Upper lobe of right lung (tissue), 1 donor: ENCODE measurements at regions not wholly inside any gene's neighbourhood (a gene's known extent, or its start where the extent isn't known, plus 50 kb on each side); places are given as distances from the start of the nearest gene placed in this dataset.

Experiments used
- ATAC-seq: fragments of 200-7000 bp; cut with Tn5 transposase; one replicate; pipeline ENCODE4 v1.9.1; 2020; ENCODE audit warnings: mild to moderate bottlenecking, moderate library complexity
- DNase-seq: peaks from one replicate; pipeline ENCODE4 v3.0.0-alpha.2; 2020
- H3K27ac ChIP-seq: fragments of 200-600 bp; one replicate; pipeline ENCODE4 v1.8.0; 2022
- H3K27me3 ChIP-seq: fragments of 200-600 bp; one replicate; pipeline ENCODE4 v1.8.0; 2022; ENCODE audit warnings: mild to moderate bottlenecking
- H3K36me3 ChIP-seq: fragments of 200-600 bp; one replicate; pipeline ENCODE4 v1.8.0; 2022
- H3K4me1 ChIP-seq: fragments of 200-600 bp; one replicate; pipeline ENCODE4 v1.8.0; 2022
- H3K4me3 ChIP-seq: fragments of 200-600 bp; one replicate; pipeline ENCODE4 v1.8.0; 2022; ENCODE audit warnings: mild to moderate bottlenecking
- H3K9me3 ChIP-seq: fragments of 200-600 bp; one replicate; pipeline ENCODE4 v1.8.0; 2022
- CTCF ChIP-seq: fragments of 200-600 bp; IDR thresholded peaks from one replicate; pipeline ENCODE4 v1.8.0; 2022; ENCODE audit warnings: antibody characterized with exemption
- intact Hi-C: fragments of 100-400 bp; cut with DNase I; formaldehyde crosslinking; loops from one replicate; pipeline ENCODE4 v1.11.0; 2022
- donor health status: DM: no; HTN: yes; CAD: no; lungs with severe emphysema.

GRCh38 chr10:3676564-3676963 is 108.4 kb downstream of the KLF6 start:
- peak; percentile 51 for ATAC-seq
- no peaks in the 10 kb centered on the region for H3K9me3 ChIP-seq
- TF ChIP-seq CTCF = no peak
- H3K4me3 ChIP-seq = no peak overlapping the region
- H3K4me1 ChIP-seq = no peaks in the 10 kb centered on the region
- H3K27me3 ChIP-seq = no peaks in the 10 kb centered on the region
- no peaks in the 10 kb centered on the region for H3K36me3 ChIP-seq
- no peak overlapping the region for H3K27ac ChIP-seq
- DNase-seq = no peak
- intact Hi-C loops = no loop called here

DNA sequence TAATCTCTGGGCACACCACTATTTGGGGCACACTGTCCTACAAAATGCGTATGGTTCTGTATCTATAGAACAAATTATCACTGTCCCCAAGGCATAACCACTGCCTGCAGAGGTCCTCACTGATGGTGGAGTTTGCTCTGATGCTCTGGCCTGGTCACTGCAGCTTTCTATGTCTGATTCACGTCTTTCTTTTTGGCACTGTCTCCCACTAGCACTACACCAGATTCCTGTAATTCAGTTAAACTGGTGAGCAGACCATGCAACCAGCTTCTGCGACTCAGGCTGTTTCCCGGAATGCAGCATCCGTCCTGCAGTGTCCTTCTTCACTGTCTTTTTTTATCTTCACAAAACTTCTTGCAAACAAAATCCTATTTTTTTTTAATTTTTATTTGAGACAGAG is 112.8 kb downstream of the KLF6 start:
- DNase-seq (no peak), ATAC-seq (no peak)
- Histone ChIP-seq H3K9me3 (no peaks in the 10 kb centered on the region), H3K27me3 (no peaks in the 10 kb centered on the region), H3K4me3 (no peak overlapping the region), H3K36me3 (no peaks in the 10 kb centered on the region), H3K4me1 (peaks cover 9% of the 10 kb centered on the region), H3K27ac (no peak overlapping the region)
- intact Hi-C loops = no loop called here
- no peak for TF ChIP-seq CTCF

GRCh38 chr10:3671386-3671955 is 113.5 kb downstream of the KLF6 start:
- H3K36me3 ChIP-seq = no peaks in the 10 kb centered on the region
- no peak overlapping the region for H3K27ac ChIP-seq
- no peak overlapping the region for H3K4me3 ChIP-seq
- no peaks in the 10 kb centered on the region for H3K27me3 ChIP-seq
- H3K4me1 ChIP-seq = peaks cover 9% of the 10 kb centered on the region
- ATAC-seq (peak; percentile 40), DNase-seq (no peak)
- intact Hi-C loops = no loop called here
- TF ChIP-seq CTCF = no peak
- H3K9me3 ChIP-seq = no peaks in the 10 kb centered on the region

GRCh38 chr10:3668966-3669330 is 116.1 kb downstream of the KLF6 start:
- ATAC-seq = no peak
- no peaks in the 10 kb centered on the region for H3K27me3 ChIP-seq
- peaks cover 9% of the 10 kb centered on the region for H3K4me1 ChIP-seq
- no peaks in the 10 kb centered on the region for H3K36me3 ChIP-seq
- peak overlapping the region; percentile 63 for H3K27ac ChIP-seq
- TF ChIP-seq CTCF = no peak
- H3K9me3 ChIP-seq = no peaks in the 10 kb centered on the region
- no peak for DNase-seq
- H3K4me3 ChIP-seq = peak overlapping the region; percentile 40
- intact Hi-C loops = no loop called here

GRCh38 chr10:3668276-3668965 is 116.6 kb downstream of the KLF6 start:
- Histone ChIP-seq H3K4me3 (peak overlapping the region; percentile 40), H3K36me3 (no peaks in the 10 kb centered on the region), H3K27ac (peak overlapping the region; percentile 63), H3K27me3 (no peaks in the 10 kb centered on the region), H3K9me3 (no peaks in the 10 kb centered on the region), H3K4me1 (peaks cover 9% of the 10 kb centered on the region)
- ATAC-seq = peak; percentile 79
- no peak for TF ChIP-seq CTCF
- DNase-seq = peak; percentile 75
- intact Hi-C loops = no loop called here
